HepG2 (cell line): ENCODE measurements at regions not wholly inside any gene's neighbourhood (a gene's known extent, or its start where the extent isn't known, plus 50 kb on each side); places are given as distances from the start of the nearest gene placed in this dataset.

Experiments used
- ARNT2 ChIP-seq: sonication (generic); formaldehyde crosslinking; IDR thresholded peaks from 2 replicates; pipeline ENCODE4 v1.8.0; 2022; ENCODE audit warnings: mild to moderate bottlenecking, low read depth, missing genetic modification reagents, moderate library complexity
- ATF3 ChIP-seq: sonication (generic); formaldehyde crosslinking; IDR thresholded peaks from 2 replicates; pipeline ENCODE4 v1.4.0; 2020; ENCODE audit warnings: missing genetic modification reagents
- CHD4 ChIP-seq: fragments of 200-600 bp; sonication (generic); IDR thresholded peaks from 2 replicates; pipeline ENCODE4 v1.7.0; 2017; ENCODE audit warnings: mild to moderate bottlenecking, low read length, borderline replicate concordance
- CSRNP2 ChIP-seq: sonication (generic); formaldehyde crosslinking; conservative IDR thresholded peaks from 2 replicates; pipeline ENCODE4 v1.8.0; 2022; ENCODE audit warnings: low read depth, missing genetic modification reagents
- FOXP1 ChIP-seq, 2 experiments: fragments of 450-650 bp in 1 of 2; IDR thresholded peaks; 2 replicates each; pipeline ENCODE4 v1.6.1; 2017 to 2018; ENCODE audit warnings: antibody characterized with exemption in 1 of 2
- MED13 ChIP-seq: sonication (generic); formaldehyde crosslinking; IDR thresholded peaks from 2 replicates; pipeline ENCODE4 v1.5.0; 2020; ENCODE audit warnings: missing genetic modification reagents
- MNT ChIP-seq: fragments of 450-650 bp; IDR thresholded peaks from 2 replicates; pipeline ENCODE4 v1.6.1; 2016
- PAXIP1 ChIP-seq: sonication (generic); formaldehyde crosslinking; conservative IDR thresholded peaks from 2 replicates; pipeline ENCODE4 v1.4.0; 2020; ENCODE audit warnings: mild to moderate bottlenecking, missing genetic modification reagents, moderate library complexity
- PBX3 ChIP-seq: sonication (generic); formaldehyde crosslinking; IDR thresholded peaks from 2 replicates; pipeline ENCODE4 v1.8.1; 2023; ENCODE audit warnings: missing genetic modification reagents, inconsistent platforms, borderline replicate concordance
- SMARCC2 ChIP-seq: fragments of 450-650 bp; IDR thresholded peaks from 2 replicates; pipeline ENCODE4 v1.6.1; 2017; ENCODE audit warnings: antibody characterized with exemption, mild to moderate bottlenecking
- SPEN ChIP-seq: sonication (generic); formaldehyde crosslinking; IDR thresholded peaks from 2 replicates; pipeline ENCODE4 v1.5.1; 2020; ENCODE audit warnings: low read depth, mild to moderate bottlenecking, missing genetic modification reagents
- TBX3 ChIP-seq: fragments of 450-650 bp; IDR thresholded peaks from 2 replicates; pipeline ENCODE4 v1.6.1; 2017; ENCODE audit warnings: antibody characterized with exemption, mild to moderate bottlenecking, inconsistent platforms, borderline replicate concordance
- ZBTB20 ChIP-seq: sonication (generic); formaldehyde crosslinking; IDR thresholded peaks from 2 replicates; pipeline ENCODE4 v1.8.1; 2023; ENCODE audit warnings: missing genetic modification reagents, low read depth, mild to moderate bottlenecking, borderline replicate concordance
- ZNF33B ChIP-seq: sonication (generic); formaldehyde crosslinking; IDR thresholded peaks from 2 replicates; pipeline ENCODE4 v1.5.1; 2020; ENCODE audit warnings: mild to moderate bottlenecking, missing genetic modification reagents
- ZNF34 ChIP-seq: sonication (generic); formaldehyde crosslinking; IDR thresholded peaks from 2 replicates; pipeline ENCODE4 v1.4.0; 2020; ENCODE audit warnings: mild to moderate bottlenecking, missing genetic modification reagents, borderline replicate concordance
- ZNF468 ChIP-seq: sonication (generic); formaldehyde crosslinking; IDR thresholded peaks from 2 replicates; pipeline ENCODE4 v1.8.0; 2022; ENCODE audit warnings: mild to moderate bottlenecking, moderate library complexity, missing genetic modification reagents
- ZNF570 ChIP-seq: sonication (generic); formaldehyde crosslinking; IDR thresholded peaks from 2 replicates; pipeline ENCODE4 v1.4.0; 2020; ENCODE audit warnings: mild to moderate bottlenecking, missing genetic modification reagents, borderline replicate concordance
- ZNF614 ChIP-seq: IDR thresholded peaks from 2 replicates; pipeline ENCODE4 v1.6.1; 2018; ENCODE audit warnings: missing biosample characterization, missing genetic modification reagents, inconsistent platforms, borderline replicate concordance
- ZUFSP ChIP-seq: sonication (generic); formaldehyde crosslinking; IDR thresholded peaks from 2 replicates; pipeline ENCODE4 v1.9.0; 2021; ENCODE audit warnings: missing genetic modification reagents, mild to moderate bottlenecking, borderline replicate concordance

- TF ChIP-seq FOXP1 (IDR thresholded peaks at IDR 0.05) (no peak), FOXP1 (CRISPR knock-in tag; IDR thresholded peaks at IDR 0.05) (peak; percentile 36; the same call in 1 of the 2 replicates), MED13 (CRISPR knock-in tag) (peak; percentile 67; the same call in 1 of the 2 replicates), ARNT2 (no peak), ZNF33B (no peak), PAXIP1 (CRISPR knock-in tag) (peak; percentile 66), ZNF468 (CRISPR knock-in tag) (no peak), ZNF614 (peak; percentile 84; the same call in 1 of the 2 replicates), SPEN (CRISPR knock-in tag) (no peak), ZUFSP (CRISPR knock-in tag) (no peak), CHD4 (no peak), ATF3 (CRISPR knock-in tag) (peak; percentile 80), ZBTB20 (CRISPR knock-in tag) (no peak), PBX3 (CRISPR knock-in tag) (no peak), ZNF570 (CRISPR knock-in tag) (no peak), MNT (no peak), ZNF34 (CRISPR knock-in tag) (no peak), TBX3 (no peak), CSRNP2 (CRISPR knock-in tag) (no peak), SMARCC2 (no peak)
These were observed 67.9 kb upstream of the GLS start (continued) for GRCh38 chr2:190812506-190813294.
